Parathyroid adenoma (tissue), 2 donors: ENCODE measurements at regions not wholly inside any gene's neighbourhood (a gene's known extent, or its start where the extent isn't known, plus 50 kb on each side); places are given as distances from the start of the nearest gene placed in this dataset.

Experiments used
- H2AFZ ChIP-seq: fragments of 300-600 bp; sonication (generic); one replicate; pipeline ENCODE4 v1.7.0; 2017; ENCODE audit warnings: antibody characterized with exemption, mild to moderate bottlenecking
- H3K27ac ChIP-seq: fragments of 300-600 bp; sonication (generic); one replicate; pipeline ENCODE4 v1.7.0; 2017
- H3K27me3 ChIP-seq: fragments of 300-600 bp; sonication (generic); one replicate; pipeline ENCODE4 v1.7.0; 2017; ENCODE audit warnings: low read length; ENCODE audit not compliant: control insufficient read depth, insufficient read depth
- H3K36me3 ChIP-seq: fragments of 300-600 bp; sonication (generic); one replicate; pipeline ENCODE4 v1.7.0; 2017; ENCODE audit warnings: low read length; ENCODE audit not compliant: control insufficient read depth, insufficient read depth
- H3K4me1 ChIP-seq: fragments of 300-600 bp; sonication (generic); one replicate; pipeline ENCODE4 v1.7.0; 2017; ENCODE audit warnings: control low read depth
- H3K4me2 ChIP-seq: fragments of 300-600 bp; sonication (generic); one replicate; pipeline ENCODE4 v1.7.0; 2017; ENCODE audit warnings: low read length
- H3K4me3 ChIP-seq: fragments of 300-600 bp; sonication (generic); one replicate; pipeline ENCODE4 v1.7.0; 2017; ENCODE audit warnings: low read depth, low read length
- H3K79me2 ChIP-seq: fragments of 300-600 bp; sonication (generic); one replicate; pipeline ENCODE4 v1.7.0; 2017; ENCODE audit warnings: control low read depth
- H3K9ac ChIP-seq: fragments of 300-600 bp; sonication (generic); one replicate; pipeline ENCODE4 v1.7.0; 2017; ENCODE audit warnings: mild to moderate bottlenecking
- H3K9me3 ChIP-seq: fragments of 300-600 bp; sonication (generic); one replicate; pipeline ENCODE4 v1.7.0; 2017; ENCODE audit warnings: low read length; ENCODE audit not compliant: control insufficient read depth
- TF ChIP-seq, protein P1 (sequence below): fragments of 300-600 bp; sonication (generic); IDR thresholded peaks from one replicate; pipeline ENCODE4 v1.7.0; 2017; ENCODE audit warnings: antibody characterized with exemption, mild to moderate bottlenecking
- donor health status: primary hyperparathyroidism.

- H3K27ac ChIP-seq: no peak overlapping the region
- no peak overlapping the region for H3K4me3 ChIP-seq
- TF ChIP-seq, protein P1, sequence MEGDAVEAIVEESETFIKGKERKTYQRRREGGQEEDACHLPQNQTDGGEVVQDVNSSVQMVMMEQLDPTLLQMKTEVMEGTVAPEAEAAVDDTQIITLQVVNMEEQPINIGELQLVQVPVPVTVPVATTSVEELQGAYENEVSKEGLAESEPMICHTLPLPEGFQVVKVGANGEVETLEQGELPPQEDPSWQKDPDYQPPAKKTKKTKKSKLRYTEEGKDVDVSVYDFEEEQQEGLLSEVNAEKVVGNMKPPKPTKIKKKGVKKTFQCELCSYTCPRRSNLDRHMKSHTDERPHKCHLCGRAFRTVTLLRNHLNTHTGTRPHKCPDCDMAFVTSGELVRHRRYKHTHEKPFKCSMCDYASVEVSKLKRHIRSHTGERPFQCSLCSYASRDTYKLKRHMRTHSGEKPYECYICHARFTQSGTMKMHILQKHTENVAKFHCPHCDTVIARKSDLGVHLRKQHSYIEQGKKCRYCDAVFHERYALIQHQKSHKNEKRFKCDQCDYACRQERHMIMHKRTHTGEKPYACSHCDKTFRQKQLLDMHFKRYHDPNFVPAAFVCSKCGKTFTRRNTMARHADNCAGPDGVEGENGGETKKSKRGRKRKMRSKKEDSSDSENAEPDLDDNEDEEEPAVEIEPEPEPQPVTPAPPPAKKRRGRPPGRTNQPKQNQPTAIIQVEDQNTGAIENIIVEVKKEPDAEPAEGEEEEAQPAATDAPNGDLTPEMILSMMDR: no peak
- H3K27me3 ChIP-seq: no peaks in the 10 kb centered on the region
- no peaks in the 10 kb centered on the region for H3K9me3 ChIP-seq
- no peaks in the 10 kb centered on the region for H3K4me1 ChIP-seq
- H3K9ac ChIP-seq: no peak overlapping the region
- no peaks in the 10 kb centered on the region for H3K36me3 ChIP-seq
- H3K79me2 ChIP-seq: no peaks in the 10 kb centered on the region
- no peak overlapping the region for H3K4me2 ChIP-seq
- no peak overlapping the region for H2AFZ ChIP-seq
These were observed 81.0 kb upstream of the MAST4 start for GRCh38 chr5:66515209-66515608.

- Histone ChIP-seq H3K4me3 (no peak overlapping the region), H3K36me3 (no peaks in the 10 kb centered on the region), H3K27me3 (no peaks in the 10 kb centered on the region), H3K9me3 (no peaks in the 10 kb centered on the region), H3K79me2 (no peaks in the 10 kb centered on the region), H3K4me1 (no peaks in the 10 kb centered on the region), H3K4me2 (no peak overlapping the region), H2AFZ (no peak overlapping the region), H3K9ac (no peak overlapping the region), H3K27ac (no peak overlapping the region)
- TF ChIP-seq, protein P1: no peak
These were observed 79.6 kb upstream of the MAST4 start for GRCh38 chr5:66516550-66516949.

GRCh38 chr5:66517351-66517750 is 78.8 kb upstream of the MAST4 start:
- no peak overlapping the region for H2AFZ ChIP-seq
- no peaks in the 10 kb centered on the region for H3K36me3 ChIP-seq
- no peak overlapping the region for H3K9ac ChIP-seq
- H3K4me2 ChIP-seq: no peak overlapping the region
- no peaks in the 10 kb centered on the region for H3K4me1 ChIP-seq
- no peaks in the 10 kb centered on the region for H3K79me2 ChIP-seq
- TF ChIP-seq, protein P1: no peak
- H3K27ac ChIP-seq: no peak overlapping the region
- no peaks in the 10 kb centered on the region for H3K27me3 ChIP-seq
- H3K4me3 ChIP-seq: no peak overlapping the region
- H3K9me3 ChIP-seq: no peaks in the 10 kb centered on the region

DNA sequence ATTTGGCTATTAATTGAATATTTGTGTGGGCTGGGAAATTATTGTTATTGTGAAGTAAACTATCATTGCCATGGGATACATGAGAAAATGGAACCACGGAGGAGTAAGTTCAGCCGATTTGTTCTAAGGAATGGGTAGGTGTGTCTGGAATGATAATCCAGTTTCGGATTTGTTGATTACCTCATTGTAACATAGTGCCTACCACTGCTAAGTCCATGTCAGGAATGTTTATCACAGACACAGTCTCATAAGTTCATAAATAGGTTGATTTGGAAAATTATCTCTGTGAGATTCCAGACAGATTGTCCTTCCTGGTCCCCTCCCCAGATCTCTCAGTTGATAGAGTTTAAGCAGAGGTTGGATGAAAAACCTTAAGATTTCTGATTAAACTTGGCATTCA is 78.1 kb upstream of the MAST4 start:
- H3K4me1 ChIP-seq: no peaks in the 10 kb centered on the region
- H3K9ac ChIP-seq: no peak overlapping the region
- no peaks in the 10 kb centered on the region for H3K79me2 ChIP-seq
- no peak overlapping the region for H3K27ac ChIP-seq
- no peak overlapping the region for H3K4me2 ChIP-seq
- H2AFZ ChIP-seq: no peak overlapping the region
- no peaks in the 10 kb centered on the region for H3K36me3 ChIP-seq
- TF ChIP-seq, protein P1: no peak
- H3K27me3 ChIP-seq: no peaks in the 10 kb centered on the region
- no peaks in the 10 kb centered on the region for H3K9me3 ChIP-seq
- H3K4me3 ChIP-seq: no peak overlapping the region

DNA sequence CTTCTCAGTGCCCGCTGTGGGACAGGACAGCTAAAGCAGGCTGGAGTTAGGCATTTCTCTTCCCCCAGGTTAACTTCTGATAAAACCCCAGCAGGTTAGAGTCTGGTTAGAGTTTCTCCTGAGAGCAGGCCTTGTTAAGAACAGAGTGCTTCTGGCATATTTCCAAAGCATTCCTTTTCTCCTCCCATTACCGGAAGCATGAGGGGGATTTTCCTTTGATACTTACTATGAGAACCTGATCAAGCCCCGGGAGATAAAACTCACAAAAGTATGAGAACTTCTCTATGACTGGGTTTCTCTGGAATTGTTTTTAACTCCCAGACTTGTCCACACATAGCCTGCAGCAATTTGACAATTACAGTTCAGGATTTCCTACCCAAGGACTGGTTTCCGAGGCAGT is 77.4 kb upstream of the MAST4 start:
- Histone ChIP-seq H3K4me3 (no peak overlapping the region), H2AFZ (no peak overlapping the region), H3K36me3 (no peaks in the 10 kb centered on the region), H3K27ac (no peak overlapping the region), H3K79me2 (no peaks in the 10 kb centered on the region), H3K4me1 (no peaks in the 10 kb centered on the region), H3K9me3 (no peaks in the 10 kb centered on the region), H3K27me3 (no peaks in the 10 kb centered on the region), H3K4me2 (no peak overlapping the region), H3K9ac (no peak overlapping the region)
- TF ChIP-seq, protein P1: no peak
